IMR-90 (cell line): ENCODE measurements at regions not wholly inside any gene's neighbourhood (a gene's known extent, or its start where the extent isn't known, plus 50 kb on each side); places are given as distances from the start of the nearest gene placed in this dataset.

Experiments used
- ATAC-seq: fragments of 200-7000 bp; cut with Tn5 transposase; 2 replicates; pipeline ENCODE4 v1.9.1; 2020; ENCODE audit warnings: low read depth, mild to moderate bottlenecking, moderate library complexity
- BruUV-seq: library from RNA; stranded (reverse); fragments of 400-500 nt; replicated peaks from 2 replicates; lab custom pipeline; 2021; lab: Mats Ljungman, UMichigan
- CTCF ChIA-PET: fragments of 300-600 bp; formaldehyde crosslinking; extraction: SDS; loops from one replicate; lab custom pipeline; 2021; ENCODE audit warnings: antibody characterized with exemption; lab: Yijun Ruan, JAX
- POLR2A ChIA-PET: fragments of 300-600 bp; sonication (Branson Sonifier 250); formaldehyde crosslinking; loops from one replicate; lab custom pipeline; 2022; ENCODE audit warnings: antibody characterized with exemption; ENCODE audit not compliant: unreplicated experiment; lab: Charles Lee
- DNase-seq: peaks from one replicate; pipeline ENCODE4 v3.0.0; 2013
- H2AFZ ChIP-seq: replicated peaks from 2 replicates; pipeline ENCODE3; 2013; ENCODE audit warnings: low read length, mild to moderate bottlenecking; ENCODE audit not compliant: poor library complexity
- H2AK5ac ChIP-seq: 2 replicates; pipeline ENCODE4 v1.6.1; 2013; ENCODE audit warnings: low read depth, low read length, inconsistent platforms
- H2AK9ac ChIP-seq: replicated peaks from 2 replicates; pipeline ENCODE3; 2013; ENCODE audit warnings: mild to moderate bottlenecking, low read depth, low read length, moderate library complexity; ENCODE audit not compliant: poor library complexity
- H2BK120ac ChIP-seq: 2 replicates; pipeline ENCODE4 v1.6.1; 2013; ENCODE audit warnings: low read depth, low read length, inconsistent platforms
- H2BK15ac ChIP-seq: 3 replicates; pipeline ENCODE4 v1.6.1; 2013; ENCODE audit warnings: low read depth, low read length, inconsistent platforms
- H2BK20ac ChIP-seq: 2 replicates; pipeline ENCODE4 v1.6.1; 2013; ENCODE audit warnings: low read depth, mild to moderate bottlenecking, inconsistent platforms, low read length, moderate library complexity
- H2BK5ac ChIP-seq: 2 replicates; pipeline ENCODE4 v1.6.1; 2013; ENCODE audit warnings: mild to moderate bottlenecking, low read depth, low read length, inconsistent platforms; ENCODE audit not compliant: poor library complexity, severe bottlenecking
- H3K14ac ChIP-seq: replicated peaks from 2 replicates; pipeline ENCODE4 v1.6.1; 2013; ENCODE audit warnings: low read depth, low read length, inconsistent platforms
- H3K18ac ChIP-seq: 2 replicates; pipeline ENCODE4 v1.6.1; 2013; ENCODE audit warnings: low read depth, low read length, control low read depth
- H3K23ac ChIP-seq: 2 replicates; pipeline ENCODE4 v1.6.1; 2013; ENCODE audit warnings: low read depth, low read length, inconsistent platforms
- H3K27ac ChIP-seq: 2 replicates; pipeline ENCODE4 v1.5.1; 2013; ENCODE audit warnings: mild to moderate bottlenecking, control low read depth, low read length; ENCODE audit not compliant: insufficient read depth
- H3K27me3 ChIP-seq: 2 replicates; pipeline ENCODE4 v1.6.1; 2013; ENCODE audit warnings: low read length; ENCODE audit not compliant: control insufficient read depth, insufficient read depth
- H3K36me3 ChIP-seq: 2 replicates; pipeline ENCODE4 v1.6.1; 2013; ENCODE audit warnings: low read length, mixed read lengths; ENCODE audit not compliant: control insufficient read depth, insufficient read depth
- H3K4ac ChIP-seq: 2 replicates; pipeline ENCODE4 v1.6.1; 2013; ENCODE audit warnings: low read depth, low read length, inconsistent platforms
- H3K4me1 ChIP-seq: 2 replicates; pipeline ENCODE4 v1.6.1; 2013; ENCODE audit warnings: low read length, mixed read lengths; ENCODE audit not compliant: control insufficient read depth, insufficient read depth
- H3K4me2 ChIP-seq: 2 replicates; pipeline ENCODE4 v1.6.1; 2013; ENCODE audit warnings: low read depth, mild to moderate bottlenecking, control low read depth, low read length, moderate library complexity
- H3K4me3 ChIP-seq: 2 replicates; pipeline ENCODE4 v1.5.1; 2013; ENCODE audit warnings: low read depth, mild to moderate bottlenecking, control low read depth, low read length, moderate library complexity; ENCODE audit not compliant: insufficient read depth
- H3K56ac ChIP-seq: 2 replicates; pipeline ENCODE4 v1.6.1; 2013; ENCODE audit warnings: low read length, inconsistent platforms; ENCODE audit not compliant: insufficient read depth; ENCODE audit errors: extremely low read depth
- H3K79me1 ChIP-seq, 2 experiments: 2 replicates each; pipeline ENCODE4 v1.6.1; 2013; ENCODE audit warnings: low read length in 2 of 2, inconsistent platforms in 1 of 2, low read depth in 1 of 2
- H3K9ac ChIP-seq: 2 replicates; pipeline ENCODE4 v1.6.1; 2013; ENCODE audit warnings: low read depth, low read length, control low read depth
- H3K9me1 ChIP-seq: 2 replicates; pipeline ENCODE4 v1.6.1; 2013; ENCODE audit warnings: low read length, inconsistent platforms; ENCODE audit not compliant: insufficient read depth
- H3K9me3 ChIP-seq: 2 replicates; pipeline ENCODE4 v1.6.1; 2013; ENCODE audit warnings: low read length; ENCODE audit not compliant: control insufficient read depth, insufficient read depth
- H4K20me1 ChIP-seq: 2 replicates; pipeline ENCODE4 v1.6.1; 2013; ENCODE audit warnings: low read length, inconsistent platforms; ENCODE audit not compliant: insufficient read depth
- H4K5ac ChIP-seq: 2 replicates; pipeline ENCODE4 v1.6.1; 2013; ENCODE audit warnings: mild to moderate bottlenecking, low read depth, low read length, control low read depth
- H4K8ac ChIP-seq, 2 experiments: 2 replicates each; pipeline ENCODE4 v1.6.1; 2013; ENCODE audit warnings: low read depth in 2 of 2, low read length in 2 of 2, control low read depth in 1 of 2, inconsistent platforms in 1 of 2
- H4K91ac ChIP-seq: 2 replicates; pipeline ENCODE4 v1.6.1; 2013; ENCODE audit warnings: low read depth, low read length, inconsistent platforms; ENCODE audit not compliant: insufficient read depth
- BHLHE40 ChIP-seq: fragments of 150-350 bp; IDR thresholded peaks from 2 replicates; pipeline ENCODE4 v1.6.1; 2016; ENCODE audit warnings: mild to moderate bottlenecking, low read depth, low read length
- FOS ChIP-seq: fragments of 150-350 bp; IDR thresholded peaks from 2 replicates; pipeline ENCODE4 v1.6.1; 2016; ENCODE audit warnings: low read depth, low read length
- MAFK ChIP-seq: IDR thresholded peaks from 2 replicates; pipeline ENCODE4 v1.6.1; 2012; ENCODE audit warnings: low read depth, low read length, improper control_type of control experiment
- RAD21 ChIP-seq: IDR thresholded peaks from 2 replicates; pipeline ENCODE4 v1.6.1; 2012; ENCODE audit warnings: low read length, improper control_type of control experiment
- RCOR1 ChIP-seq: IDR thresholded peaks from 2 replicates; pipeline ENCODE4 v1.6.1; 2012; ENCODE audit warnings: mild to moderate bottlenecking, low read length, improper control_type of control experiment; ENCODE audit not compliant: insufficient replicate concordance
- WGBS, 2 experiments: methylation state at CpG; one replicate each; pipeline versions ENCODE4 v1.1.5 to v1.1.7; 2013; ENCODE audit warnings: missing lambda C conversion rate in 2 of 2; ENCODE audit not compliant: insufficient read length in 1 of 2; ENCODE audit errors: extremely low coverage in 2 of 2; 5-methylcytosine and 5-hydroxymethylcytosine counted together
- dilution Hi-C: fragments of 300-500 bp; cut with HindIII; formaldehyde crosslinking; loops from one replicate; pipeline ENCODE4 v1.14.3; 2018; ENCODE audit warnings: low sequenced_read_pairs; ENCODE audit not compliant: unreplicated experiment
- in situ Hi-C: fragments of 300-500 bp; cut with MboI; formaldehyde crosslinking; loops from 3 replicates; pipeline ENCODE4 v1.14.3; 2019; ENCODE audit warnings: low sequenced_read_pairs, inconsistent platforms, mixed read lengths
- intact Hi-C: fragments of 100-400 bp; cut with micrococcal nuclease; formaldehyde crosslinking; loops from 2 replicates; pipeline ENCODE4 v1.10.0; 2022
- TF ChIP-seq, protein P1 (sequence below): conservative IDR thresholded peaks from 2 replicates; pipeline ENCODE4 v1.5.1; 2012; ENCODE audit warnings: mild to moderate bottlenecking, low read depth, low read length, improper control_type of control experiment

DNA sequence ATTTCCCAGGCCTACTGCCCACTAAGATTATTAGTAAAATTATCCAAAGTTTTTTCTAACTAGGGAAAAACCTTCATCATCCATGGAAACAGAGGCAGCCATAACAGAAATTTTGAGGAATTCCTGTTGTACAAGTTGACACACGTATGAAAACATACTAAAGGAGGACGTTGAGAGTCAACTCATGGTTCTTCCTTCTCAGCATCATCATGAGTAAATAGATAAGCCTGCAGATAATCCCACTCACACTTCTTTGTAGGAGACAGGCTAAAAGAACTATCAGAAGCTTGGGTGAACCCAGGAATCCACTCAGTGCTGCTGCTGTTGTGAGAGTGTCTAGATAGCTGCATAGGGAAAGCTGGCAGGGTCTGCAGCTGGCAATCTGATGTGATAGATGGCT, 694.8 kb upstream of the NR2F2 start:
- no TSS peak for BruUV-seq
- H3K4me2 ChIP-seq: no peak overlapping the region
- TF ChIP-seq RAD21: no peak
- no peak for TF ChIP-seq MAFK
- TF ChIP-seq, protein P1, sequence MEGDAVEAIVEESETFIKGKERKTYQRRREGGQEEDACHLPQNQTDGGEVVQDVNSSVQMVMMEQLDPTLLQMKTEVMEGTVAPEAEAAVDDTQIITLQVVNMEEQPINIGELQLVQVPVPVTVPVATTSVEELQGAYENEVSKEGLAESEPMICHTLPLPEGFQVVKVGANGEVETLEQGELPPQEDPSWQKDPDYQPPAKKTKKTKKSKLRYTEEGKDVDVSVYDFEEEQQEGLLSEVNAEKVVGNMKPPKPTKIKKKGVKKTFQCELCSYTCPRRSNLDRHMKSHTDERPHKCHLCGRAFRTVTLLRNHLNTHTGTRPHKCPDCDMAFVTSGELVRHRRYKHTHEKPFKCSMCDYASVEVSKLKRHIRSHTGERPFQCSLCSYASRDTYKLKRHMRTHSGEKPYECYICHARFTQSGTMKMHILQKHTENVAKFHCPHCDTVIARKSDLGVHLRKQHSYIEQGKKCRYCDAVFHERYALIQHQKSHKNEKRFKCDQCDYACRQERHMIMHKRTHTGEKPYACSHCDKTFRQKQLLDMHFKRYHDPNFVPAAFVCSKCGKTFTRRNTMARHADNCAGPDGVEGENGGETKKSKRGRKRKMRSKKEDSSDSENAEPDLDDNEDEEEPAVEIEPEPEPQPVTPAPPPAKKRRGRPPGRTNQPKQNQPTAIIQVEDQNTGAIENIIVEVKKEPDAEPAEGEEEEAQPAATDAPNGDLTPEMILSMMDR: no peak
- TF ChIP-seq BHLHE40: no peak
- no peak for TF ChIP-seq RCOR1
- TF ChIP-seq FOS: no peak
- CTCF ChIA-PET: interaction anchor here (0.6 kb wide), 1 partner anchor 11 kb away, joined by 5 read pairs; no protein-coding TSS in a partner anchor
- no peak overlapping the region for H2AFZ ChIP-seq
- no CpG with 5 or more reads among the region's 2 CpGs for WGBS, 2 experiments
- intact Hi-C loops (no loop called here), in situ Hi-C loops (no loop called here), dilution Hi-C loops (no loop called here)
- DNase-seq (no peak), ATAC-seq (no peak)
- H2AK5ac ChIP-seq: no peak overlapping the region
- H4K20me1 ChIP-seq: no peaks in the 10 kb centered on the region
- no peak overlapping the region for H2BK15ac ChIP-seq
- H3K14ac ChIP-seq: no peak overlapping the region
- no peaks in the 10 kb centered on the region for H3K27me3 ChIP-seq
- no peak overlapping the region for H2BK120ac ChIP-seq
- no peaks in the 10 kb centered on the region for H3K9me1 ChIP-seq
- H3K4me3 ChIP-seq: no peak overlapping the region
- H2AK9ac ChIP-seq: no peak overlapping the region
- H3K4ac ChIP-seq: no peak overlapping the region
- H3K9ac ChIP-seq: no peak overlapping the region
- no peak overlapping the region for H3K56ac ChIP-seq
- no peak overlapping the region for H4K8ac ChIP-seq
- H4K5ac ChIP-seq: no peak overlapping the region
- no peak overlapping the region for H2BK5ac ChIP-seq
- H2BK20ac ChIP-seq: no peak overlapping the region
- H3K9me3 ChIP-seq: no peaks in the 10 kb centered on the region
- H3K18ac ChIP-seq: no peak overlapping the region
- H3K79me1 ChIP-seq: no peaks in the 10 kb centered on the region
- no peak overlapping the region for H4K91ac ChIP-seq
- H3K23ac ChIP-seq: no peak overlapping the region
- no peaks in the 10 kb centered on the region for H3K4me1 ChIP-seq
- POLR2A ChIA-PET: no interaction called here
- H3K36me3 ChIP-seq: no peaks in the 10 kb centered on the region
- no peak overlapping the region for H3K27ac ChIP-seq
